Endothelial cell (in vitro differentiated cells): ENCODE measurements at regions not wholly inside any gene's neighbourhood (a gene's known extent, or its start where the extent isn't known, plus 50 kb on each side); places are given as distances from the start of the nearest gene placed in this dataset.

Source experiments
- DNase-seq: peaks from one replicate; pipeline ENCODE4 v3.0.0; 2021; ENCODE audit warnings: low spot score
- H3K27ac Mint-ChIP-seq: one replicate; pipeline ENCODE4 v1.8.0; 2021; ENCODE audit warnings: mixed read lengths, inconsistent platforms; ENCODE audit not compliant: unreplicated experiment
- H3K27me3 Mint-ChIP-seq: one replicate; pipeline ENCODE4 v1.8.0; 2021; ENCODE audit warnings: mild to moderate bottlenecking, moderate library complexity, mixed read lengths, inconsistent platforms; ENCODE audit not compliant: unreplicated experiment
- H3K36me3 Mint-ChIP-seq: one replicate; pipeline ENCODE4 v1.8.0; 2021; ENCODE audit warnings: mild to moderate bottlenecking, low read depth, mixed read lengths, inconsistent platforms; ENCODE audit not compliant: unreplicated experiment
- H3K4me1 Mint-ChIP-seq: one replicate; pipeline ENCODE4 v1.8.0; 2021; ENCODE audit warnings: mild to moderate bottlenecking, mixed read lengths, inconsistent platforms; ENCODE audit not compliant: unreplicated experiment
- H3K4me3 Mint-ChIP-seq: one replicate; pipeline ENCODE4 v1.8.0; 2021; ENCODE audit warnings: mild to moderate bottlenecking, mixed read lengths, inconsistent platforms; ENCODE audit not compliant: unreplicated experiment
- H3K9me3 Mint-ChIP-seq: one replicate; pipeline ENCODE4 v1.8.0; 2021; ENCODE audit warnings: mixed read lengths, inconsistent platforms; ENCODE audit not compliant: unreplicated experiment
- CTCF ChIP-seq: fragments of 200-600 bp; sonication (generic); IDR thresholded peaks from one replicate; pipeline ENCODE4 v1.5.0; 2021; ENCODE audit warnings: antibody characterized with exemption; ENCODE audit not compliant: unreplicated experiment

DNA sequence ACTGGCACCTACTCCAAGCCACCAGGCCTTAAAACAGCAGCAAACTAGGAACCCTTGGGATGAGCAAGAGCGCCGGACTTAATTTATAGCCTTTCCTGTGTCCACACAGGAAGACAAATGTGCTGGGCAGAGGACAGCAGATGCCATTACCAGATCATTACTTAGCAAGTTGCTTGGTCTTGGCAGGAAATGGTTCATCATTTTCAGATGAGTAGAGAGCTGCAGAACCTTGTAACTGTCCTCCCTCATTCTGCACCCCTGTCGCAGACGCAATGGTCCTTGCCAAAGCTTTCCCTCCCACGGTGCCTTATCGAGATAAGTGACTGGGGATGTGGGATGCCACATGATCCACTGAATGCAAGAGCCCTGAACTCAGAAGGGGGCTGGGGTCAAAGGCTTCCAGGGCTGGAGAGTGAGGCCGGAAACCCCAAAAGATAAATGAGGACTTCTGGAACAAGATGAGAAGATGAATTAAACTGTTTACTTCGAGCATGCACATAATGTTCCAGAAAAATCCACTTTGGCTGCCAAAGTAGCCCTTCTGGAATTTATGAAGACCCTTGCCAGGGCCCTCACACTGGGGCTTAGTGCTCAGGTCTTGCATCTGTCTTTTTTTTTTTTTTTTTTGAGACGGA lies 145.6 kb upstream of the ZNF32 start:
- Mint-ChIP-seq H3K27me3 (no peaks in the 10 kb centered on the region), H3K36me3 (no peaks in the 10 kb centered on the region), H3K9me3 (no peaks in the 10 kb centered on the region), H3K27ac (no peak overlapping the region), H3K4me1 (peaks cover 12% of the 10 kb centered on the region), H3K4me3 (no peak overlapping the region)
- TF ChIP-seq CTCF, result no peak
- no peak for DNase-seq

GRCh38 chr10:43793704-43794103 lies 145.0 kb upstream of the ZNF32 start:
- Mint-ChIP-seq H3K4me1 (peaks cover 7% of the 10 kb centered on the region), H3K4me3 (no peak overlapping the region), H3K36me3 (no peaks in the 10 kb centered on the region), H3K9me3 (no peaks in the 10 kb centered on the region), H3K27ac (no peak overlapping the region), H3K27me3 (no peaks in the 10 kb centered on the region)
- TF ChIP-seq CTCF, result no peak
- no peak for DNase-seq

DNA sequence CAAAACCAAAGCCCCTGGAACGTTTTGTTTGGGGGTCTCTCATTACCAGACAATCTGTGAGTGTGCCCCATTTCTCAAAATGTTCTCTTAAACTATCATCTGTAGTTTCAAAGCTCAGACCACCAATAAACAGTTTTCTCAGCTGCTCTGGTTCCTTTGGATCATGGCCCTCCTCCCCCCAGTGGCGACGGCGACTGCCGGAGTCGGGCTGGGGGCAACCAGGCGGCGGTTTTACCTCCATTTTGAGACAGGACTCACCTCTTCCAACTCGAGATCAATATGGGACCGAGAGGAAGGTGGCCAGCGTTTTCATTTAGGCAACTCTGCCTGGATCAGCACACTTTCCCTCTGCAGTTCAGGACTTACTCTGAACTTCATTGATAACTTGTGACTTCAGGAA lies 141.5 kb upstream of the ZNF32 start:
- no peak overlapping the region for H3K27ac Mint-ChIP-seq

GRCh38 chr10:43785252-43785651 lies 136.6 kb upstream of the ZNF32 start:
- Mint-ChIP-seq H3K27me3 (no peaks in the 10 kb centered on the region), H3K27ac (no peak overlapping the region), H3K4me1 (no peaks in the 10 kb centered on the region), H3K36me3 (no peaks in the 10 kb centered on the region), H3K4me3 (no peak overlapping the region), H3K9me3 (no peaks in the 10 kb centered on the region)
- no peak for TF ChIP-seq CTCF
- DNase-seq, result no peak

More for the DNA sequence above, 141.5 kb upstream of the ZNF32 start:
- DNase-seq, result no peak
- TF ChIP-seq CTCF, result no peak
- no peaks in the 10 kb centered on the region for H3K9me3 Mint-ChIP-seq
- no peaks in the 10 kb centered on the region for H3K4me1 Mint-ChIP-seq
- no peaks in the 10 kb centered on the region for H3K36me3 Mint-ChIP-seq
- no peak overlapping the region for H3K4me3 Mint-ChIP-seq
- H3K27me3 Mint-ChIP-seq, result no peaks in the 10 kb centered on the region

- Mint-ChIP-seq H3K27ac (no peak overlapping the region), H3K4me1 (peaks cover 5% of the 10 kb centered on the region), H3K9me3 (no peaks in the 10 kb centered on the region), H3K27me3 (peaks cover 2% of the 10 kb centered on the region), H3K36me3 (no peaks in the 10 kb centered on the region), H3K4me3 (no peak overlapping the region)
- DNase-seq, result no peak
- no peak for TF ChIP-seq CTCF
Measured at GRCh38 chr10:43782814-43783213, 134.1 kb upstream of the ZNF32 start.
